C4-2B (cell line): ENCODE measurements at regions not wholly inside any gene's neighbourhood (a gene's known extent, or its start where the extent isn't known, plus 50 kb on each side); places are given as distances from the start of the nearest gene placed in this dataset.

Source experiments
- CTCF ChIP-seq: fragments of 450-650 bp; conservative IDR thresholded peaks from 2 replicates; pipeline ENCODE4 v1.5.1; 2017; ENCODE audit warnings: mild to moderate bottlenecking
- ZFX ChIP-seq: fragments of 450-650 bp; IDR thresholded peaks from 2 replicates; pipeline ENCODE4 v1.6.1; 2017

- TF ChIP-seq CTCF (no peak), ZFX (no peak)
Observed at GRCh38 chr6:159505140-159505922, 187.7 kb downstream of the SOD2 start.
